Endothelial cell of umbilical vein (primary cell): ENCODE measurements at regions not wholly inside any gene's neighbourhood (a gene's known extent, or its start where the extent isn't known, plus 50 kb on each side); places are given as distances from the start of the nearest gene placed in this dataset.
A peak's percentile ranks its signal among the peaks of the same experiment; 100 is the strongest.

Experiments used
- BruUV-seq: library from RNA; stranded (reverse); fragments of 400-500 nt; replicated peaks from 2 replicates; lab custom pipeline; 2021; lab: Mats Ljungman, UMichigan
- CTCF ChIA-PET: fragments of 300-600, 350-600 bp; sonication (Branson Sonifier 250); formaldehyde crosslinking; loops from one replicate; lab custom pipeline; 2021; ENCODE audit warnings: antibody characterized with exemption, inconsistent platforms; lab: Charles Lee
- POLR2A ChIA-PET: fragments of 300-600, 350-600 bp; sonication (Branson Sonifier 250); formaldehyde crosslinking; loops from one replicate; lab custom pipeline; 2021; ENCODE audit warnings: antibody characterized with exemption, inconsistent platforms; lab: Charles Lee
- DNase-seq: peaks from one replicate; pipeline ENCODE4 v3.0.0-alpha.2; 2011; ENCODE audit warnings: low read depth, low spot score
- FAIRE-seq: peaks from 2 replicates; lab custom pipeline; 2011; peaks lifted over from hg19 to GRCh38; lab: Jason Lieb, UNC
- H2AFZ ChIP-seq: 2 replicates; pipeline ENCODE4 v1.6.0; 2012; ENCODE audit warnings: low read depth, low read length, control low read depth, inconsistent platforms
- H3K27ac ChIP-seq: 2 replicates; pipeline ENCODE4 v1.5.1; 2011; ENCODE audit warnings: low read depth, mild to moderate bottlenecking, control low read depth, low read length, moderate library complexity; ENCODE audit not compliant: insufficient read depth
- H3K27me3 ChIP-seq, 2 experiments: 2 replicates each; pipeline versions ENCODE4 v1.6.0 to v1.6.1; 2011; ENCODE audit warnings: low read length in 2 of 2, mixed read lengths in 1 of 2; ENCODE audit not compliant: control insufficient read depth in 2 of 2, insufficient read depth in 2 of 2
- H3K36me3 ChIP-seq, 2 experiments: 2 replicates in 1 of 2; 3 replicates in 1 of 2; pipeline ENCODE4 v1.5.1; 2011; ENCODE audit warnings: low read length in 2 of 2, mild to moderate bottlenecking in 1 of 2, moderate library complexity in 1 of 2; ENCODE audit not compliant: control insufficient read depth in 2 of 2, insufficient read depth in 2 of 2; ENCODE audit errors: extremely low read depth in 1 of 2
- H3K4me1 ChIP-seq: 3 replicates; pipeline ENCODE4 v1.5.1; 2011; ENCODE audit warnings: mild to moderate bottlenecking, low read length; ENCODE audit not compliant: control insufficient read depth, insufficient read depth; ENCODE audit errors: extremely low read depth
- H3K4me2 ChIP-seq: 2 replicates; pipeline ENCODE4 v1.6.1; 2011; ENCODE audit warnings: low read length, control low read depth, mixed read lengths; ENCODE audit not compliant: insufficient read depth
- H3K4me3 ChIP-seq, 3 experiments: fragments of 200-600 bp in 1 of 3; sonication (generic), shearing (Covaris generic) in 1 of 3; replicated peaks in 1 of 3; 2 replicates each; pipeline ENCODE4 v1.5.1; 2011 to 2016; ENCODE audit warnings: control low read depth in 3 of 3, low read length in 3 of 3, mild to moderate bottlenecking in 2 of 3, inconsistent platforms in 1 of 3, low read depth in 1 of 3, moderate library complexity in 1 of 3; ENCODE audit not compliant: insufficient read depth in 1 of 3
- H3K79me2 ChIP-seq: 2 replicates; pipeline ENCODE4 v1.6.0; 2012; ENCODE audit warnings: low read length, inconsistent platforms; ENCODE audit not compliant: control insufficient read depth, insufficient read depth
- H3K9ac ChIP-seq: replicated peaks from 2 replicates; pipeline ENCODE3; 2011; ENCODE audit warnings: low read length, control low read depth; ENCODE audit not compliant: insufficient read depth; ENCODE audit errors: extremely low read depth
- H3K9me1 ChIP-seq: replicated peaks from 3 replicates; pipeline ENCODE4 v1.6.0; 2011; ENCODE audit warnings: mild to moderate bottlenecking, low read length; ENCODE audit not compliant: control insufficient read depth, insufficient read depth; ENCODE audit errors: extremely low read depth
- H3K9me3 ChIP-seq: replicated peaks from 2 replicates; pipeline ENCODE4 v1.5.1; 2012; ENCODE audit warnings: low read length, inconsistent platforms; ENCODE audit not compliant: control insufficient read depth, insufficient read depth
- H4K20me1 ChIP-seq: replicated peaks from 2 replicates; pipeline ENCODE3; 2011; ENCODE audit warnings: mild to moderate bottlenecking, low read length; ENCODE audit not compliant: control insufficient read depth, insufficient read depth; ENCODE audit errors: extremely low read depth
- EZH2 ChIP-seq: IDR thresholded peaks from 2 replicates; pipeline ENCODE4 v1.6.1; 2012; ENCODE audit warnings: borderline replicate concordance, low read depth, mild to moderate bottlenecking, moderate library complexity, low read length, inconsistent platforms; ENCODE audit not compliant: severe bottlenecking
- FOS ChIP-seq: IDR thresholded peaks from 2 replicates; pipeline ENCODE4 v1.6.1; 2011; ENCODE audit warnings: mild to moderate bottlenecking, low read length, moderate library complexity, borderline replicate concordance; ENCODE audit not compliant: insufficient read depth
- GATA2 ChIP-seq: IDR thresholded peaks from 2 replicates; pipeline ENCODE4 v1.7.0; 2011; ENCODE audit warnings: low read depth, mild to moderate bottlenecking, moderate library complexity, mixed read lengths, low read length; ENCODE audit not compliant: insufficient read length, insufficient read depth
- JUN ChIP-seq: IDR thresholded peaks from 2 replicates; pipeline ENCODE4 v1.6.1; 2011; ENCODE audit warnings: borderline replicate concordance, low read depth; ENCODE audit not compliant: insufficient read length, insufficient read depth
- MYC ChIP-seq: IDR thresholded peaks from one replicate; pipeline ENCODE4 v1.6.1; 2011; ENCODE audit warnings: mild to moderate bottlenecking, low read depth, low read length
- POLR2A ChIP-seq: IDR thresholded peaks from 2 replicates; pipeline ENCODE4 v1.6.1; 2012; ENCODE audit warnings: low read depth, mild to moderate bottlenecking, control low read depth, low read length
- POLR2AphosphoS5 ChIP-seq: IDR thresholded peaks from 2 replicates; pipeline ENCODE4 v1.6.1; 2012; ENCODE audit warnings: low read depth, mild to moderate bottlenecking, control low read depth, low read length, moderate library complexity; ENCODE audit not compliant: insufficient read depth
- dilution Hi-C: fragments of 300-500 bp; cut with MboI; formaldehyde crosslinking; loops from one replicate; pipeline ENCODE4 v1.15.0; 2019; ENCODE audit warnings: low sequenced_read_pairs; ENCODE audit not compliant: extremely low pct_ligation_motif_present
- intact Hi-C: fragments of 100-400 bp; cut with micrococcal nuclease; formaldehyde crosslinking; loops from one replicate; pipeline ENCODE4 v1.10.0; 2022
- TF ChIP-seq, protein P1 (sequence below): IDR thresholded peaks from 2 replicates; pipeline ENCODE4 v1.6.1; 2011; ENCODE audit not compliant: insufficient read depth, insufficient read length
- TF ChIP-seq, protein P2 (sequence below), 2 donors: IDR thresholded peaks; 1 replicate in 1 of 2; 2 replicates in 1 of 2; pipeline ENCODE4 v1.5.1; 2011; ENCODE audit warnings: low read length in 2 of 2, mild to moderate bottlenecking in 2 of 2, moderate library complexity in 2 of 2, control low read depth in 1 of 2, inconsistent platforms in 1 of 2, low read depth in 1 of 2; ENCODE audit not compliant: insufficient read depth in 1 of 2; ENCODE audit errors: extremely low read depth in 1 of 2

DNA sequence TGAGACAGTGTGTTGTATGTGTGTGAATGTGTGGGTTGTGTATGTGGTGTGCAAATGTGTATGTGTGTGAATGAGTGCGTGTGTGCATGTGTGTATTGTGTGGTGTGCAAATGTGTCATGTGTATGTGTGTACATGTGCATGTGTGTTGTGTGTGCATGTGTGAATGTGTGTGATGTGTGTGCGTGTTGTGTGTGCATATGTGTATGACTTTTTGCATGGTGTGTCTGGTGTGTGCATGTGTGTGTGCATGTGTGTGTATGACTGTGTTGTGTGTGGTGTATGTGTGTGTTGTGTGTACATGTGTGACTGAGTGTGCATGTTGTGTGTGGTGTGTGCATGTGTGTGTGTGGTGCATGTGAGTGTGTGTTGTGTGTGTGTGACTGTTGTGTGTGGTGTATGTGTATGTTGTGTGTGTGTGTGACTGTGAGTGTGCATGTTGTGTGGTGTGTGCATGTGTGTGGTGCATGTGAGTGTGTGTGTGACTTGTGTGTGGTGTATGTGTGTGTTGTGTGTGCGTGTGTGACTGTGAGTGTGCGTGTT lies 268.3 kb downstream of the DCDC2C start:
- dilution Hi-C loops: no loop called here
- no peak overlapping the region for H3K27ac ChIP-seq
- ChIA-PET CTCF (no interaction called here), POLR2A (no interaction called here)
- no peak overlapping the region for H3K9ac ChIP-seq
- DNase-seq (no peak), FAIRE-seq (no peak)
- no peaks in the 10 kb centered on the region for H3K4me1 ChIP-seq
- no peaks in the 10 kb centered on the region for H3K9me1 ChIP-seq
- TF ChIP-seq, protein P1, sequence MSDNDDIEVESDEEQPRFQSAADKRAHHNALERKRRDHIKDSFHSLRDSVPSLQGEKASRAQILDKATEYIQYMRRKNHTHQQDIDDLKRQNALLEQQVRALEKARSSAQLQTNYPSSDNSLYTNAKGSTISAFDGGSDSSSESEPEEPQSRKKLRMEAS: peak; percentile 1
- TF ChIP-seq, protein P2, sequence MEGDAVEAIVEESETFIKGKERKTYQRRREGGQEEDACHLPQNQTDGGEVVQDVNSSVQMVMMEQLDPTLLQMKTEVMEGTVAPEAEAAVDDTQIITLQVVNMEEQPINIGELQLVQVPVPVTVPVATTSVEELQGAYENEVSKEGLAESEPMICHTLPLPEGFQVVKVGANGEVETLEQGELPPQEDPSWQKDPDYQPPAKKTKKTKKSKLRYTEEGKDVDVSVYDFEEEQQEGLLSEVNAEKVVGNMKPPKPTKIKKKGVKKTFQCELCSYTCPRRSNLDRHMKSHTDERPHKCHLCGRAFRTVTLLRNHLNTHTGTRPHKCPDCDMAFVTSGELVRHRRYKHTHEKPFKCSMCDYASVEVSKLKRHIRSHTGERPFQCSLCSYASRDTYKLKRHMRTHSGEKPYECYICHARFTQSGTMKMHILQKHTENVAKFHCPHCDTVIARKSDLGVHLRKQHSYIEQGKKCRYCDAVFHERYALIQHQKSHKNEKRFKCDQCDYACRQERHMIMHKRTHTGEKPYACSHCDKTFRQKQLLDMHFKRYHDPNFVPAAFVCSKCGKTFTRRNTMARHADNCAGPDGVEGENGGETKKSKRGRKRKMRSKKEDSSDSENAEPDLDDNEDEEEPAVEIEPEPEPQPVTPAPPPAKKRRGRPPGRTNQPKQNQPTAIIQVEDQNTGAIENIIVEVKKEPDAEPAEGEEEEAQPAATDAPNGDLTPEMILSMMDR (IDR thresholded peaks at IDR 0.05; ENCODE audit: extremely low read depth in 1 of 2, insufficient read depth in 1 of 2, low read depth in 1 of 2, low read length in 2 of 2): no peak
- TF ChIP-seq POLR2A: no peak
- no peaks in the 10 kb centered on the region for H4K20me1 ChIP-seq
- no peaks in the 10 kb centered on the region for H3K27me3 ChIP-seq
- H2AFZ ChIP-seq: no peak overlapping the region
- H3K36me3 ChIP-seq: no peaks in the 10 kb centered on the region
- no peak overlapping the region for H3K4me3 ChIP-seq
- no peak overlapping the region for H3K4me2 ChIP-seq
- H3K9me3 ChIP-seq: no peaks in the 10 kb centered on the region
- intact Hi-C loops: no loop called here
- BruUV-seq: no TSS peak
- no peaks in the 10 kb centered on the region for H3K79me2 ChIP-seq

DNA sequence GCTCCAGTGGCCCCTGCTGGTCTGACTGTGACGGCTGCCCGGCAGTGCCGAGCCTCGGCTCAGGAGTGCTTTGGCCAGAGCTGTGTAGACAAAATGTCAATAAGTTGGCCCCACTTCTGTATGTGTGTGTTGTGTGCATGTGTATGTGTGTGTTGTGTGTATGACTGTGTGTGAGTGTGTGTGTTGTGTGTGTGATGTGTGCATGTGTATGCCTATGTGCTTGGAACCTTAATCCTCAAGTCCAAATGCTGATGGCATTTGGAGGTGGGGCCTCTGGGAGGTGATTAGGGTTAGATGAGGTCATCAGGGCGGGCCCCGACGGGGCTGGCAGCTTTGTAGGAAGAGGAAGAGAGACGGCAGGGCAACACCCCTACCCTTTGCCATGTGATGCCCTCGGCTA lies 269.0 kb downstream of the DCDC2C start:
- Histone ChIP-seq H3K79me2 (no peaks in the 10 kb centered on the region), H3K36me3 (no peaks in the 10 kb centered on the region), H3K4me2 (no peak overlapping the region), H2AFZ (no peak overlapping the region), H3K9me1 (no peaks in the 10 kb centered on the region), H3K9ac (no peak overlapping the region), H4K20me1 (no peaks in the 10 kb centered on the region), H3K4me1 (no peaks in the 10 kb centered on the region), H3K4me3 (no peak overlapping the region), H3K27ac (no peak overlapping the region), H3K27me3 (no peaks in the 10 kb centered on the region), H3K9me3 (no peaks in the 10 kb centered on the region)
- dilution Hi-C loops (no loop called here), intact Hi-C loops (no loop called here)
- DNase-seq: no peak
- TF ChIP-seq POLR2AphosphoS5 (no peak), POLR2A (no peak), GATA2 (no peak), EZH2 (no peak), FOS (no peak), MYC (no peak), JUN (no peak)
- TF ChIP-seq, protein P1: no peak
- TF ChIP-seq, protein P2 (IDR thresholded peaks at IDR 0.05; ENCODE audit: extremely low read depth in 1 of 2, insufficient read depth in 1 of 2, low read depth in 1 of 2, low read length in 2 of 2): no peak
- ChIA-PET CTCF (interaction anchor here (0.9 kb wide), 1 partner anchor 742 kb away, joined by 3 read pairs; no protein-coding TSS in a partner anchor), POLR2A (no interaction called here)
- no peak for FAIRE-seq
- no TSS peak for BruUV-seq
